Testis (tissue), 2 donors: ENCODE measurements at regions not wholly inside any gene's neighbourhood (a gene's known extent, or its start where the extent isn't known, plus 50 kb on each side); places are given as distances from the start of the nearest gene placed in this dataset.

Source experiments
- DNase-seq: peaks from one replicate; pipeline ENCODE4 v3.0.0-alpha.2; 2019
- H3K27ac ChIP-seq, 2 donors: fragments of 200-600 bp; sonication (generic); one replicate each; pipeline ENCODE4 v1.5.1; 2019
- H3K27me3 ChIP-seq: fragments of 200-600 bp; sonication (generic); one replicate; pipeline ENCODE4 v1.5.1; 2019
- H3K36me3 ChIP-seq: fragments of 200-600 bp; sonication (generic); one replicate; pipeline ENCODE4 v1.5.1; 2017; ENCODE audit warnings: low read depth; ENCODE audit errors: missing control alignments
- H3K4me1 ChIP-seq: fragments of 200-600 bp; sonication (generic); one replicate; pipeline ENCODE4 v1.5.1; 2019
- H3K4me3 ChIP-seq, 2 donors: fragments of 200-600 bp; sonication (generic); one replicate each; pipeline ENCODE4 v1.5.1; 2017 to 2019
- H3K9me3 ChIP-seq: fragments of 200-600 bp; sonication (generic); one replicate; pipeline ENCODE4 v1.5.1; 2017
- POLR2A ChIP-seq: fragments of 450-650 bp; IDR thresholded peaks from one replicate; pipeline ENCODE4 v1.6.1; 2017; ENCODE audit warnings: antibody characterized with exemption, mild to moderate bottlenecking, moderate library complexity
- WGBS, 2 donors: methylation state at CpG; one replicate each; pipeline ENCODE4 v1.1.5; 2018; 5-methylcytosine and 5-hydroxymethylcytosine counted together
- intact Hi-C: fragments of 100-400 bp; cut with DNase I; formaldehyde crosslinking; loops from one replicate; pipeline ENCODE4 v1.15.1; 2023; ENCODE audit warnings: low total_unique reads
- TF ChIP-seq, protein P1 (sequence below), 3 experiments: fragments of 450-650 bp in 2 of 3; fragments of 200-600 bp in 1 of 3; sonication (generic) in 1 of 3; IDR thresholded peaks; one replicate each; pipeline ENCODE4 v1.5.1; 2016 to 2019; ENCODE audit warnings: antibody characterized with exemption in 3 of 3, mild to moderate bottlenecking in 2 of 3, moderate library complexity in 1 of 3

DNA sequence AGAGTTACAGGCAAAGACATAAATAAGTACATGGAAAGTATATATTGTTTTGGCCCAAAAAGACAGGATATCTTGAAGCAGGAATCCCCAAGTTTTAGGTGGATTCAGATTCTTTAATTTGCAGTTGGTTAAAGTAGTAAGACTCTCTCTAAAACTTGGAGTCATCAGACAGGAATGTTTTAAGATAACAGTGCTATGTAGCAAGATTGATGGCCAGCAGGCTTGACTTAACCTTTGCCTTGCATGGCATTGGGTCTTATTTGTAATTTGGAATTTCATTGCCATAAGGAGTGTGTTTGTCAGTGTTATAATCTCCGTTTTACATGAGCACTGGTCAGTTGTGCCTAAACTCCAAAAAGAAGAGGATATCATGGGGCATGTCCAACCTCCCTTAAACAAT lies 727.6 kb upstream of the CHRM3 start:
- no peak for DNase-seq

DNA sequence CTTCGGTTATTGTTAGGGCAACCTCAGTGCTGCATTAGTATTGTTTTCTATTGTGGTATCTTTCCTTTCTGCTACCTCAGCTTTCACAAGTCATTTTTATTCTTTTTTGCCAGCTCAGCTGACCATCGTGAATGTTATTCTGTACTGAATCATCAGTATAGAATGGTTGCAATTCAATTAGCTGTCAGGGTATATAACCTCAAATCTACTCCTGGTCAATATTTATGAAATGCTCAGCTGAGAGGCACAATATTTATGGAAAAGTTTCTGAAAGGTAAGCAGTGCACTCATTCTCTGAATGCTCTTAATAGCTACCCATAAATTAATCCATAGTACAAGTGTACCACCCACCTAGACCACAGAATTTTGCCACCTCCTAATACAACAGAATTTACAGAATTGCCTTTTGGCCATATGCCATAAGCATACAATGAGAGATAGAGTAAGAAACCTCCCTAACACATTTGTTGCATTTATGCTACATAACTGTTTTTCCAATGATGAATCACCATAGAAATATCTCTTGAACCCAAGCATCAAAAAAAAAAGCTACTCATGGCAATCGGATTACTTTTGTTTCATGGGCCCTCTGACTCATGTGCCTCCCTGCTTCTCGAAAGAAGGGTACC lies 732.6 kb upstream of the CHRM3 start:
- H3K27ac ChIP-seq: no peak overlapping the region
- no peak overlapping the region for H3K4me3 ChIP-seq
- intact Hi-C loops: no loop called here
- no peaks in the 10 kb centered on the region for H3K9me3 ChIP-seq
- TF ChIP-seq, protein P1, sequence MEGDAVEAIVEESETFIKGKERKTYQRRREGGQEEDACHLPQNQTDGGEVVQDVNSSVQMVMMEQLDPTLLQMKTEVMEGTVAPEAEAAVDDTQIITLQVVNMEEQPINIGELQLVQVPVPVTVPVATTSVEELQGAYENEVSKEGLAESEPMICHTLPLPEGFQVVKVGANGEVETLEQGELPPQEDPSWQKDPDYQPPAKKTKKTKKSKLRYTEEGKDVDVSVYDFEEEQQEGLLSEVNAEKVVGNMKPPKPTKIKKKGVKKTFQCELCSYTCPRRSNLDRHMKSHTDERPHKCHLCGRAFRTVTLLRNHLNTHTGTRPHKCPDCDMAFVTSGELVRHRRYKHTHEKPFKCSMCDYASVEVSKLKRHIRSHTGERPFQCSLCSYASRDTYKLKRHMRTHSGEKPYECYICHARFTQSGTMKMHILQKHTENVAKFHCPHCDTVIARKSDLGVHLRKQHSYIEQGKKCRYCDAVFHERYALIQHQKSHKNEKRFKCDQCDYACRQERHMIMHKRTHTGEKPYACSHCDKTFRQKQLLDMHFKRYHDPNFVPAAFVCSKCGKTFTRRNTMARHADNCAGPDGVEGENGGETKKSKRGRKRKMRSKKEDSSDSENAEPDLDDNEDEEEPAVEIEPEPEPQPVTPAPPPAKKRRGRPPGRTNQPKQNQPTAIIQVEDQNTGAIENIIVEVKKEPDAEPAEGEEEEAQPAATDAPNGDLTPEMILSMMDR (IDR thresholded peaks at IDR 0.05): no peak
- TF ChIP-seq POLR2A: no peak
- no peaks in the 10 kb centered on the region for H3K4me1 ChIP-seq
- DNase-seq: no peak
- no peaks in the 10 kb centered on the region for H3K27me3 ChIP-seq
- WGBS, 2 donors: 76 to 78% methylated on average over 4 of the region's 4 CpGs
- no peaks in the 10 kb centered on the region for H3K36me3 ChIP-seq

More for the DNA sequence above, 727.6 kb upstream of the CHRM3 start:
- H3K27me3 ChIP-seq: no peaks in the 10 kb centered on the region
- H3K9me3 ChIP-seq: no peaks in the 10 kb centered on the region
- no peak overlapping the region for H3K4me3 ChIP-seq
- intact Hi-C loops: no loop called here
- no peaks in the 10 kb centered on the region for H3K4me1 ChIP-seq
- H3K36me3 ChIP-seq: no peaks in the 10 kb centered on the region
- no peak overlapping the region for H3K27ac ChIP-seq
- no peak for TF ChIP-seq POLR2A
- TF ChIP-seq, protein P1 (IDR thresholded peaks at IDR 0.05): no peak
- WGBS, 2 donors: 17 to 19% methylated on average over 1 of the region's 1 CpG

DNA sequence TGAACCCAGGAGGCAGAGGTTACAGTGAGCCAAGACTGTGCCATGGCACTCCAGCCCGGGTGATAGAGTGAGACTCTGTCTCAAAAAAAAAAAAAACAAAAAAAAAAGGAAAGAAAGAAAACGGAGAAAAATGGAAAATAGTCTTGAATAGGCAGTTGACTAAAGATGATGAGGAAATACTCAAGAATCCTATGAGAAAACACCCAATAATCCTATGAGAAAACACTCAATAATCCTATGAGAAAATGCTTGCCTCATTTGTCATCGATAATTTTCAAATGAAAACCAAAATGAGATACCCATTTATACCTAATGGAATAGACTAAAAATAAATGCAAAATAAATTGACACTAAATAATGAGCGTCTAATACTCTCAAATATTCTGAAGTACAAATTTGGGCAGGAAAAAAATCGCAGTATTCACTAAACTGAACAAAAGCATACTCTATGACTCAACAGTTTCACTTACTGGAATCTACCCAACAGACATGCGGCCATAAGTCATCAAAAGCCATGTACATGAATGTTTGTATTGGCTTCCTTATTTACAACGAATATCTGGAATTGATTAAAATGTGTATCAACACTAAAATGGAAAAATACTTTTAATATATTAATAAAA lies 733.9 kb upstream of the CHRM3 start:
- Histone ChIP-seq H3K27ac (no peak overlapping the region), H3K4me1 (no peaks in the 10 kb centered on the region), H3K9me3 (no peaks in the 10 kb centered on the region), H3K27me3 (no peaks in the 10 kb centered on the region), H3K36me3 (no peaks in the 10 kb centered on the region), H3K4me3 (no peak overlapping the region)
- intact Hi-C loops: no loop called here
- WGBS, 2 donors: 76 to 79% methylated on average over 7 of the region's 7 CpGs
- DNase-seq: no peak
- TF ChIP-seq, protein P1 (IDR thresholded peaks at IDR 0.05): no peak
- no peak for TF ChIP-seq POLR2A

- H3K27me3 ChIP-seq: no peaks in the 10 kb centered on the region
- intact Hi-C loops: no loop called here
- DNase-seq: no peak
These were observed 737.2 kb upstream of the CHRM3 start for GRCh38 chr1:238649200-238649599.

More at GRCh38 chr1:238649200-238649599, 737.2 kb upstream of the CHRM3 start:
- no peaks in the 10 kb centered on the region for H3K4me1 ChIP-seq
- TF ChIP-seq POLR2A: no peak
- TF ChIP-seq, protein P1 (IDR thresholded peaks at IDR 0.05): no peak
- no peak overlapping the region for H3K27ac ChIP-seq
- no peaks in the 10 kb centered on the region for H3K36me3 ChIP-seq
- H3K9me3 ChIP-seq: no peaks in the 10 kb centered on the region
- H3K4me3 ChIP-seq: no peak overlapping the region
